A673 (cell line): ENCODE measurements at regions not wholly inside any gene's neighbourhood (a gene's known extent, or its start where the extent isn't known, plus 50 kb on each side); places are given as distances from the start of the nearest gene placed in this dataset.
"Not testable (repeated sequence)": the region's sequence is repeated elsewhere in the genome, so short reads cannot be mapped to it uniquely, and the experiment has no call there.

Experiments used
- BruUV-seq: library from RNA; stranded (reverse); fragments of 400-500 nt; replicated peaks from 2 replicates; lab custom pipeline; 2021; lab: Mats Ljungman, UMichigan
- CTCF ChIA-PET: fragments of 300-600 bp; sonication (Branson Sonifier 250); formaldehyde crosslinking; loops from one replicate; lab custom pipeline; 2022; ENCODE audit warnings: antibody characterized with exemption; lab: Charles Lee
- POLR2A ChIA-PET: fragments of 300-600 bp; sonication (Branson Sonifier 250); formaldehyde crosslinking; loops from one replicate; lab custom pipeline; 2022; ENCODE audit warnings: antibody characterized with exemption; ENCODE audit not compliant: low non-redundant PET; lab: Charles Lee
- DNase-seq: peaks from one replicate; pipeline ENCODE4 v3.0.0-alpha.2; 2015; ENCODE audit warnings: low spot score
- H3K27ac ChIP-seq: fragments of 200-600 bp; sonication (generic); 2 replicates; pipeline ENCODE4 v1.5.1; 2016; ENCODE audit warnings: mixed run types, low read depth, mild to moderate bottlenecking, mixed read lengths, antibody characterized with exemption, low read length; ENCODE audit not compliant: poor library complexity, severe bottlenecking
- H3K27me3 ChIP-seq: fragments of 200-600 bp; sonication (generic); replicated peaks from 2 replicates; pipeline ENCODE4 v1.6.1; 2017; ENCODE audit warnings: mixed run types, low read depth, mild to moderate bottlenecking, mixed read lengths, antibody characterized with exemption, low read length; ENCODE audit not compliant: insufficient read depth, poor library complexity
- H3K36me3 ChIP-seq: fragments of 200-600 bp; sonication (generic); 2 replicates; pipeline ENCODE4 v1.6.1; 2016; ENCODE audit warnings: mixed run types, mild to moderate bottlenecking, mixed read lengths, antibody characterized with exemption, low read length; ENCODE audit not compliant: insufficient read depth, poor library complexity, severe bottlenecking
- H3K4me1 ChIP-seq: fragments of 200-600 bp; sonication (generic); 2 replicates; pipeline ENCODE4 v1.6.1; 2017; ENCODE audit warnings: mixed run types, mild to moderate bottlenecking, mixed read lengths, antibody characterized with exemption, low read length; ENCODE audit not compliant: insufficient read depth, poor library complexity, severe bottlenecking
- H3K4me3 ChIP-seq: fragments of 200-600 bp; sonication (generic); 2 replicates; pipeline ENCODE4 v1.5.1; 2016; ENCODE audit warnings: low read depth, mixed run types, mild to moderate bottlenecking, mixed read lengths, low read length; ENCODE audit not compliant: poor library complexity, severe bottlenecking
- H3K9me3 ChIP-seq: fragments of 200-600 bp; sonication (generic); 2 replicates; pipeline ENCODE4 v1.6.1; 2016; ENCODE audit warnings: mixed run types, low read depth, mild to moderate bottlenecking, mixed read lengths, antibody characterized with exemption, low read length; ENCODE audit not compliant: poor library complexity, severe bottlenecking
- CTCF ChIP-seq: fragments of 300-800, 200-600 bp; sonication (generic); conservative IDR thresholded peaks from 2 replicates; pipeline ENCODE4 v1.5.1; 2017; ENCODE audit warnings: low read depth, mild to moderate bottlenecking, antibody characterized with exemption, low read length, moderate library complexity, mixed read lengths
- EZH2 ChIP-seq: fragments of 200-600 bp; sonication (generic); IDR thresholded peaks from 2 replicates; pipeline ENCODE4 v1.6.1; 2017; ENCODE audit warnings: borderline replicate concordance, low read depth, mild to moderate bottlenecking, mixed read lengths, antibody characterized with exemption, low read length; ENCODE audit not compliant: poor library complexity, severe bottlenecking
- intact Hi-C: fragments of 100-400 bp; cut with micrococcal nuclease; formaldehyde crosslinking; loops from one replicate; pipeline ENCODE4 v1.10.0; 2022; ENCODE audit not compliant: unreplicated experiment

DNA sequence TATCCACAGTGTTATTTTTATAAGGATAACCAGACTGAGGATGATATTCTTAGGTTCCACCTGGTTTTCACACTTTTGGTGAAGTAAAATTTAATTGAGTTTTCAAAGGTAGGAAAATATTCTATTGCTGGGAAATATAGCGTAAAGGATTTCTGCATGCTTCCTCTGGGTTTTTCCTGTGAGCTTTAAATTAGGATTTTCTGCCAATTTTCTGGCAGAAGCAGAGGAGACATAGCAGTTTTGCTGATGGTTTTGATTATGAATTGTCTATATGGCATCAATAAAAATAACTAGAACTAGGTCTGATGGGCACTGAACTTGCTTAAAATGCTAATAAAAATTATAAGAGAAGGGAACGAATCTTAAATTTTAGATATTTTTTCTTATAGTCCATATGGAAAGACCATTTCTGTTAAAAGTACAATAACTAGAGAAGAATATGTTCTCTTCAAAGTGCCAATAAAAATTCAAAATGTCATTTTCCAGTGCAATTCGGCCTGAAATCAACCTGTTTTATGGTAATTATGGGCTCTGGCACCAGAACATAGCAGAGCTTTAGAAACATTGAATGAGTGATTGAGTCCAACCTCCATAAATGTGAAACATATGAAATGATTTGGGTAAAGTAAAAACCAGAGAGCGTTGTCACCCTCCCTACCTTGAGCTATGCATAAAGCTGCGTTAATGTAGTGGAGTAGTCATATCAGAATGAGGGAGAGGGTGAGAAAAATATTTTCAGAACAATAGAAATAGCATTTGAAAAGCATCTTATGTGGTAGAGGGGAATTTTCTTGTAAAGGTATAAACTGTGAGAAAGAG lies 279.7 kb downstream of the SPRY1 start:
- no peak for DNase-seq
- Histone ChIP-seq H3K27ac (no peak overlapping the region), H3K36me3 (no peaks in the 10 kb centered on the region), H3K4me1 (peaks cover 8% of the 10 kb centered on the region), H3K27me3 (no peaks in the 10 kb centered on the region), H3K9me3 (no peaks in the 10 kb centered on the region), H3K4me3 (no peak overlapping the region)
- ChIA-PET POLR2A (no interaction called here), CTCF (no interaction called here)
- no TSS peak for BruUV-seq
- intact Hi-C loops = no loop called here
- TF ChIP-seq CTCF (no peak), EZH2 (no peak)

DNA sequence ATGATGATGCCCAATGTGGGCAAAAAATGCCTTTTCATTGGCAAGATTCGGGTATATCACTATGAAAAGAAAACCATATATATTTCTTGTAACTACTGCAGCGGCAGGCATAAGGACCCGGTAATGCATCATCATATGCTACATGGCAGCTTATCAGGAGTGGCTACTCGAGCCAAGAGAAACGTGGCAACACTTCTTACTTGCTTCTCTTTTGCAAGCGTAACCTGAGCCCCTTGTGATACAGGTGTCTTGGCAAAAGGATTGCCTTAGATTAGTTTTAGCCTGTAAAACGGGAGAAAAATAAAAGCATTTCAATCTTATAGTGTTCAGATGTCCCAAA lies 280.3 kb downstream of the SPRY1 start:
- Histone ChIP-seq H3K4me1 (peaks cover 8% of the 10 kb centered on the region), H3K4me3 (no peak overlapping the region), H3K36me3 (no peaks in the 10 kb centered on the region), H3K27me3 (no peaks in the 10 kb centered on the region), H3K9me3 (no peaks in the 10 kb centered on the region), H3K27ac (no peak overlapping the region)
- TF ChIP-seq CTCF (no peak), EZH2 (no peak)
- ChIA-PET CTCF (no interaction called here), POLR2A (no interaction called here)
- intact Hi-C loops = no loop called here
- BruUV-seq = no TSS peak
- no peak for DNase-seq

- POLR2A ChIA-PET = no interaction called here
- DNase-seq = no peak
- no TSS peak for BruUV-seq
- intact Hi-C loops = no loop called here
- Histone ChIP-seq H3K4me1 (no peaks in the 10 kb centered on the region), H3K4me3 (no peak overlapping the region), H3K27me3 (no peaks in the 10 kb centered on the region), H3K36me3 (no peaks in the 10 kb centered on the region), H3K9me3 (no peaks in the 10 kb centered on the region), H3K27ac (no peak overlapping the region)
- TF ChIP-seq EZH2 (no peak), CTCF (no peak)
- CTCF ChIA-PET = no interaction called here
Measured at GRCh38 chr4:123682931-123683330, 286.3 kb downstream of the SPRY1 start.

- H3K4me3 ChIP-seq, intact Hi-C loops, H3K27ac ChIP-seq, CTCF ChIA-PET, H3K36me3 ChIP-seq, H3K9me3 ChIP-seq, H3K27me3 ChIP-seq, DNase-seq, H3K4me1 ChIP-seq, POLR2A ChIA-PET, BruUV-seq: not testable (repeated sequence)
Measured at GRCh38 chr4:123684937-123685336, 288.3 kb downstream of the SPRY1 start.

- DNase-seq, H3K27me3 ChIP-seq, H3K4me3 ChIP-seq, BruUV-seq, H3K27ac ChIP-seq, H3K4me1 ChIP-seq, CTCF ChIA-PET, intact Hi-C loops, H3K36me3 ChIP-seq, POLR2A ChIA-PET, H3K9me3 ChIP-seq: not testable (repeated sequence)
Measured at GRCh38 chr4:123695531-123695930, 298.9 kb downstream of the SPRY1 start.
